NOMO-1 (cell line): ENCODE measurements at regions not wholly inside any gene's neighbourhood (a gene's known extent, or its start where the extent isn't known, plus 50 kb on each side); places are given as distances from the start of the nearest gene placed in this dataset.

Source experiments
- DNase-seq, 2 experiments: peaks; one replicate each; lab custom pipeline; 2025; ENCODE audit not compliant: unreplicated experiment in 2 of 2; lab: John Stamatoyannopoulos, UW

- no peak for DNase-seq
These were observed 169.4 kb upstream of the TAB2 start for GRCh38 chr6:149147938-149148718.

- no peak for DNase-seq
These were observed 167.9 kb upstream of the TAB2 start for GRCh38 chr6:149149653-149150052.

GRCh38 chr6:149150301-149150700 lies 167.2 kb upstream of the TAB2 start:
- no peak for DNase-seq

GRCh38 chr6:149150801-149151398 lies 166.6 kb upstream of the TAB2 start:
- DNase-seq: no peak

- no peak for DNase-seq
These were observed 165.0 kb upstream of the TAB2 start for GRCh38 chr6:149152521-149152920.

GRCh38 chr6:149153100-149153499 lies 164.4 kb upstream of the TAB2 start:
- DNase-seq: no peak

GRCh38 chr6:149153693-149154092 lies 163.8 kb upstream of the TAB2 start:
- DNase-seq: no peak

- DNase-seq: no peak
These were observed 163.2 kb upstream of the TAB2 start for GRCh38 chr6:149154261-149154821.

- DNase-seq: no peak
These were observed 160.4 kb upstream of the TAB2 start for GRCh38 chr6:149157126-149157525.

- no peak for DNase-seq
These were observed 159.4 kb upstream of the TAB2 start for GRCh38 chr6:149158076-149158475.

GRCh38 chr6:149160943-149161342 lies 156.6 kb upstream of the TAB2 start:
- DNase-seq: no peak

GRCh38 chr6:149162924-149163323 lies 154.6 kb upstream of the TAB2 start:
- DNase-seq: no peak

GRCh38 chr6:149164199-149164750 lies 153.2 kb upstream of the TAB2 start:
- no peak for DNase-seq

GRCh38 chr6:149166336-149166735 lies 151.2 kb upstream of the TAB2 start:
- no peak for DNase-seq

GRCh38 chr6:149166747-149167146 lies 150.8 kb upstream of the TAB2 start:
- no peak for DNase-seq

- DNase-seq: no peak
These were observed 148.5 kb upstream of the TAB2 start for GRCh38 chr6:149168968-149169367.

GRCh38 chr6:149169761-149170511 lies 147.6 kb upstream of the TAB2 start:
- no peak for DNase-seq

- no peak for DNase-seq
These were observed 146.7 kb upstream of the TAB2 start for GRCh38 chr6:149170564-149171452.

- DNase-seq: no peak
These were observed 144.3 kb upstream of the TAB2 start for GRCh38 chr6:149173222-149173621.

- DNase-seq: no peak
These were observed 142.6 kb upstream of the TAB2 start for GRCh38 chr6:149174962-149175361.
